ENCODE measurements at regions not wholly inside any gene's neighbourhood (a gene's known extent, or its start where the extent isn't known, plus 50 kb on each side); places are given as distances from the start of the nearest gene placed in this dataset.
A peak's percentile ranks its signal among the peaks of the same experiment; 100 is the strongest.

- Mint-ChIP-seq H3K4me3 (no peak overlapping the region), H3K27ac (no peak overlapping the region), H3K27me3 (ENCODE audit: low read depth in 2 of 2) (peaks cover 5 to 23% of the 10 kb centered on the region in 2 donors), H3K9me3 (no peaks in the 10 kb centered on the region), H3K36me3 (no peaks in the 10 kb centered on the region), H3K4me1 (peaks cover 0 to 8% of the 10 kb centered on the region in 2 donors)
- ATAC-seq (peak; percentile 52 to 81 (median 65)), DNase-seq (peak; percentile 26 to 70)
- WGBS (ENCODE audit: insufficient coverage) = 12% methylated on average over 19 of the region's 19 CpGs
- Histone ChIP-seq H3K36me3 (ENCODE audit: control insufficient read depth, insufficient read depth, low read length) (no peaks in the 10 kb centered on the region), H3K4me1 (ENCODE audit: control insufficient read depth, insufficient read depth, low read length) (peaks cover 12% of the 10 kb centered on the region), H3K9me3 (ENCODE audit: control insufficient read depth, insufficient read depth, low read length) (no peaks in the 10 kb centered on the region), H3K4me3 (ENCODE audit: low read length) (no peak overlapping the region), H3K27ac (ENCODE audit: low read length) (no peak overlapping the region), H3K27me3 (ENCODE audit: control insufficient read depth, insufficient read depth, low read length) (no peaks in the 10 kb centered on the region)
- intact Hi-C loops (cut with micrococcal nuclease) = loop anchor here (5.0 kb wide), 1 partner anchor 537 kb away; no protein-coding TSS in a partner anchor
- TF ChIP-seq CTCF (IDR thresholded peaks at IDR 0.05) = no peak
Measured at GRCh38 chrX:39730662-39731329, 367.0 kb downstream of the BCOR start.

GRCh38 chrX:39731330-39731667 lies 366.5 kb downstream of the BCOR start:
- Mint-ChIP-seq H3K27me3 (ENCODE audit: low read depth in 2 of 2) (peaks cover 5 to 19% of the 10 kb centered on the region in 2 donors), H3K4me1 (peaks cover 0 to 8% of the 10 kb centered on the region in 2 donors), H3K36me3 (no peaks in the 10 kb centered on the region), H3K9me3 (no peaks in the 10 kb centered on the region), H3K27ac (no peak overlapping the region), H3K4me3 (no peak overlapping the region)
- DNase-seq (no peak), ATAC-seq (no peak)
- Histone ChIP-seq H3K4me3 (ENCODE audit: low read length) (no peak overlapping the region), H3K27ac (ENCODE audit: low read length) (no peak overlapping the region), H3K27me3 (ENCODE audit: control insufficient read depth, insufficient read depth, low read length) (no peaks in the 10 kb centered on the region), H3K4me1 (ENCODE audit: control insufficient read depth, insufficient read depth, low read length) (peaks cover 12% of the 10 kb centered on the region), H3K36me3 (ENCODE audit: control insufficient read depth, insufficient read depth, low read length) (no peaks in the 10 kb centered on the region), H3K9me3 (ENCODE audit: control insufficient read depth, insufficient read depth, low read length) (no peaks in the 10 kb centered on the region)
- WGBS (ENCODE audit: insufficient coverage) = 78% methylated on average over 5 of the region's 6 CpGs
- no peak for TF ChIP-seq CTCF (IDR thresholded peaks at IDR 0.05)
- intact Hi-C loops (cut with micrococcal nuclease) = loop anchor here (5.0 kb wide), 1 partner anchor 536 kb away; no protein-coding TSS in a partner anchor

GRCh38 chrX:39731735-39732134 lies 366.0 kb downstream of the BCOR start:
- Mint-ChIP-seq H3K27ac (no peak overlapping the region), H3K4me1 (peaks cover 0 to 8% of the 10 kb centered on the region in 2 donors), H3K27me3 (ENCODE audit: low read depth in 2 of 2) (peaks cover 5 to 15% of the 10 kb centered on the region in 2 donors), H3K4me3 (no peak overlapping the region), H3K36me3 (no peaks in the 10 kb centered on the region), H3K9me3 (no peaks in the 10 kb centered on the region)
- Histone ChIP-seq H3K4me3 (ENCODE audit: low read length) (no peak overlapping the region), H3K27me3 (ENCODE audit: control insufficient read depth, insufficient read depth, low read length) (no peaks in the 10 kb centered on the region), H3K36me3 (ENCODE audit: control insufficient read depth, insufficient read depth, low read length) (no peaks in the 10 kb centered on the region), H3K9me3 (ENCODE audit: control insufficient read depth, insufficient read depth, low read length) (no peaks in the 10 kb centered on the region), H3K27ac (ENCODE audit: low read length) (no peak overlapping the region), H3K4me1 (ENCODE audit: control insufficient read depth, insufficient read depth, low read length) (peaks cover 12% of the 10 kb centered on the region)
- ATAC-seq (no peak), DNase-seq (no peak)
- intact Hi-C loops (cut with micrococcal nuclease) = loop anchor here (5.0 kb wide), 1 partner anchor 536 kb away; no protein-coding TSS in a partner anchor
- 91% methylated on average over 3 of the region's 4 CpGs for WGBS (ENCODE audit: insufficient coverage)
- TF ChIP-seq CTCF (IDR thresholded peaks at IDR 0.05) = no peak

- Histone ChIP-seq H3K27ac (ENCODE audit: low read length) (no peak overlapping the region), H3K4me3 (ENCODE audit: low read length) (no peak overlapping the region), H3K9me3 (ENCODE audit: control insufficient read depth, insufficient read depth, low read length) (no peaks in the 10 kb centered on the region), H3K27me3 (ENCODE audit: control insufficient read depth, insufficient read depth, low read length) (no peaks in the 10 kb centered on the region), H3K36me3 (ENCODE audit: control insufficient read depth, insufficient read depth, low read length) (no peaks in the 10 kb centered on the region), H3K4me1 (ENCODE audit: control insufficient read depth, insufficient read depth, low read length) (peaks cover 12% of the 10 kb centered on the region)
- Mint-ChIP-seq H3K9me3 (no peaks in the 10 kb centered on the region), H3K27me3 (ENCODE audit: low read depth in 2 of 2) (peaks cover under 1 to 5% of the 10 kb centered on the region in 2 donors), H3K4me3 (no peak overlapping the region), H3K36me3 (no peaks in the 10 kb centered on the region), H3K4me1 (peaks cover 0 to 8% of the 10 kb centered on the region in 2 donors), H3K27ac (no peak overlapping the region)
- intact Hi-C loops (cut with micrococcal nuclease) = loop anchor here (5.0 kb wide), 1 partner anchor 534 kb away; no protein-coding TSS in a partner anchor
- no peak for TF ChIP-seq CTCF (IDR thresholded peaks at IDR 0.05)
- DNase-seq (no peak), ATAC-seq (no peak)
- WGBS (ENCODE audit: insufficient coverage) = 67% methylated on average over 1 of the region's 1 CpG
Measured at GRCh38 chrX:39733745-39734144, 364.0 kb downstream of the BCOR start.

All from natural killer cell (primary cell).